HG02588 (cell line): ENCODE measurements at regions not wholly inside any gene's neighbourhood (a gene's known extent, or its start where the extent isn't known, plus 50 kb on each side); places are given as distances from the start of the nearest gene placed in this dataset.
"Not testable (repeated sequence)": the region's sequence is repeated elsewhere in the genome, so short reads cannot be mapped to it uniquely, and the experiment has no call there.

Source experiments
- ATAC-seq: cut with Tn5 transposase; IDR thresholded peaks from one replicate; pipeline ENCODE4 v1.9.1; 2021; ENCODE audit warnings: mild to moderate bottlenecking, moderate library complexity; ENCODE audit not compliant: unreplicated experiment

- ATAC-seq = no peak
Observed at GRCh38 chr3:110644203-110644602, 427.4 kb upstream of the NECTIN3 start.

- no peak for ATAC-seq
Observed at GRCh38 chr3:110646055-110646454, 425.6 kb upstream of the NECTIN3 start.

GRCh38 chr3:110646496-110646895, 425.1 kb upstream of the NECTIN3 start:
- no peak for ATAC-seq

- ATAC-seq = no peak
Observed at GRCh38 chr3:110647586-110647985, 424.0 kb upstream of the NECTIN3 start.

- ATAC-seq = no peak
Observed at GRCh38 chr3:110650741-110651140, 420.9 kb upstream of the NECTIN3 start.

- no peak for ATAC-seq
Observed at GRCh38 chr3:110654843-110655502, 416.6 kb upstream of the NECTIN3 start.

GRCh38 chr3:110656394-110657025, 415.1 kb upstream of the NECTIN3 start:
- no peak for ATAC-seq

GRCh38 chr3:110664148-110664547, 407.5 kb upstream of the NECTIN3 start:
- no peak for ATAC-seq

GRCh38 chr3:110666495-110666894, 405.1 kb upstream of the NECTIN3 start:
- no peak for ATAC-seq

GRCh38 chr3:110667216-110667615, 404.4 kb upstream of the NECTIN3 start:
- no peak for ATAC-seq

GRCh38 chr3:110670407-110670806, 401.2 kb upstream of the NECTIN3 start:
- no peak for ATAC-seq

GRCh38 chr3:110677506-110677905, 394.1 kb upstream of the NECTIN3 start:
- ATAC-seq = no peak

GRCh38 chr3:110679285-110679684, 392.3 kb upstream of the NECTIN3 start:
- no peak for ATAC-seq

- ATAC-seq = no peak
Observed at GRCh38 chr3:110680450-110680849, 391.2 kb upstream of the NECTIN3 start.

GRCh38 chr3:110684466-110684865, 387.1 kb upstream of the NECTIN3 start:
- no peak for ATAC-seq

GRCh38 chr3:110685630-110686029, 386.0 kb upstream of the NECTIN3 start:
- no peak for ATAC-seq

- ATAC-seq = no peak
Observed at GRCh38 chr3:110686701-110687100, 384.9 kb upstream of the NECTIN3 start.

- no peak for ATAC-seq
Observed at GRCh38 chr3:110687138-110687537, 384.5 kb upstream of the NECTIN3 start.

- no peak for ATAC-seq
Observed at GRCh38 chr3:110697961-110698360, 373.7 kb upstream of the NECTIN3 start.

- not testable (repeated sequence) for ATAC-seq
Observed at GRCh38 chr3:110704332-110704731, 367.3 kb upstream of the NECTIN3 start.

- no peak for ATAC-seq
Observed at GRCh38 chr3:110708156-110708555, 363.5 kb upstream of the NECTIN3 start.

GRCh38 chr3:110710156-110710555, 361.5 kb upstream of the NECTIN3 start:
- no peak for ATAC-seq

- ATAC-seq = no peak
Observed at GRCh38 chr3:110710603-110711002, 361.0 kb upstream of the NECTIN3 start.
